NCI-H2196 treated with DMSO at 0.1 percent for 48 hours (cell line): ENCODE measurements at regions not wholly inside any gene's neighbourhood (a gene's known extent, or its start where the extent isn't known, plus 50 kb on each side); places are given as distances from the start of the nearest gene placed in this dataset.

ENCODE experiments used
- DNase-seq: peaks from one replicate; lab custom pipeline; 2025; ENCODE audit not compliant: unreplicated experiment; lab: John Stamatoyannopoulos, UW

GRCh38 chr4:34009951-34010350, 2234.4 kb downstream of the ARAP2 start:
- no peak for DNase-seq

DNA sequence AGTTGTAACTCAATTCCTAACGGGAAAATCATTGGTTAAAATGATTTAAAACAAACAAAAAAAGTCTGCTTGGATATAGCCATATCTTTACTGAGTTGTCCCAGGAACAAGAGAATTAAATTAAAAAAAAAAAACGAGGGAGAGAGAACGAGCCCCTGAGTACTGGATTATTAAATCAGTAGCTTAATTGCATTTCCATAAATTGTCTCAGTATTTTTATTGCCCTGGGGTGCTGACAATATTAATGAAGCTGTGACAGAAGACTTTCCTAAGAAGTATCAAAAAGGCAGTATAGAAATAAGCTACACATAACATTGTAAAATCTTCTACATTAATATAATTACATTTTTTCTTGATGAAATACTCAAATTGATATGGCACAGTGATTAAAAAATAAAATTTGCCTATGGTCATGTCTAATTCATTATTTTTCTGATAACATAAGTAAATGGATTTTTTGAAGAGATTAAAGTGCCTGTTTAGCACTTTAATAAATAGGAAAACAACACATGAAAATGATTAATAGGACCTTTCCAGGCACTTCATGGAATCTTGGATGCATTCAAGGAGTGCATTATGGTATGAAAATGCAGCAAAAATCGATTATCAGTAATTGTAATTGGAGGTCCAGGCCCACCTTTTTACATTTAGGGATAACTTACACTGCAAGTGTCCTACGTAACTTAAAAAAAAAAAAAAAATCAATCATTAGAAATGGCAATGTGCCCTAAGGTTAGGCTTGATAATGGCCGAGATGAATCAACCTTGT, 2233.4 kb downstream of the ARAP2 start:
- DNase-seq = no peak

DNA sequence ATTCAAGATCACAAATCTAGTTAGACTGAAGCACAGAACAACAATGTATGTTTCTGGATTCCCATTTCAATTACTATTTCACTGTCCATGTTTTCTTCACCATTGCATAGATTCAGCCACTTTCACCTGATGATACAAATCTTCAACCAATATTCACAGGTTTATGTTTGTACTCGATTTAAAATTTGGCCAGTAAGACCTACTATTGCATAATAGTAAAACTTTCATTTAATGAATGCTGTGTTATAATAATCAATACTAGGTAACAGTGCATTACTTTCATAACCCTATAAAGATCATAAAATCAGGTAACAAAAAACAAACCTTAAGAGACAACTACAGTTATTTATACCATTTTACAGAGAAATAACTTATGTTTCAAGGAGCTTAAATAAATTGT, 2209.1 kb downstream of the ARAP2 start:
- DNase-seq = no peak

DNA sequence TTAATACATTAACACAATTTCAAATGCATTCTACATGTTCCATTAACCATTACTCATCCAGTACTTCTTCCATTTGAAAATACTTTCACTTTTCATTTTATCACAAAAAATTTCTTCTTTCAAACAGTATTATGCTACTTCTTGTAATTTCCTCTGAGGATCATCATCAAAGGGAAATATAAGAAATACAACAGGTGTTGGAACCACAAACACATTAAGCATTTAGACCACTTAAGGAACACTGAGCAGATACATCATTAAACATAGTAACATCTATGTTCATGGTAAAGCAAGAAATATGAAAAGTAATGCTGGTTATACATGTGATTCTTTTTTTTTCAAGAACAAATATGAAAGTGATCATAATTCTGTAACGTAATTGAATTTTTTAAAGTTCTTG, 2207.0 kb downstream of the ARAP2 start:
- DNase-seq = no peak

DNA sequence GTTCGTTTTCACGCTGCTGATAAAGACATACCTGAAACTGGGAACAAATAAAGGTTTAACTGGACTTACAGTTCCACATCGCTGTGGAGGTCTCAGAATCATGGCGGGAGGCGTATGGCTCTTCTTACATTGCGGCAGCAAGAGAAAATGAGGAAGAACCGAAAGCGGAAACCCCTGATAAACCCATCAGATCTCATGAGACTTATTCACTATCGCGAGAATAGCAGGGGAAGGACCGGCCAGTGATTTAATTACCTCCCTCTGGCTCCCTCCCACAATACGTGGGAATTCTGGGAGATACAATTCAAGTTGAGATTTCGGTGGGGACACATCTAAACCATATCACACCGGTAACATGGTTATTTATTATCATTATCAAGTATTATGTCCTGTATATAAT, 2204.5 kb downstream of the ARAP2 start:
- no peak for DNase-seq

GRCh38 chr4:34043131-34043530, 2201.2 kb downstream of the ARAP2 start:
- DNase-seq = no peak

DNA sequence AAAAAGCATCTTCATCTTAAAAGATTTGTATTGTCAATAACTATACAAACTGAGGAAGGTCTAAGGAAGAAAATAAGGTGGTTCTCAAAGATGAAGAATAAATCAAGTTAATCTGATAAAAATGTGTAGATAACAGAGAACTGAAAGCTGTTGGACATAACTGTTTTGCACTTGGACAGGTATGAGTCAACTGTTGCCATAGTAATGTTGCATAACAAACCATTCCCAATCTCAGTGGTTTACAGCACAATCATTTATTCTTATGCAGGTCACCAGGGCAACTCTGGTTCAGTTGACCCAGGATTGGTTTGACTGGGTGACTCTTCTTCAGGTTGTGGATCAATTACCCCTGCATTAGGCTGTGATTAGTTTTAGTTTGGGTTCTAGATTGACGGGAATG, 2197.7 kb downstream of the ARAP2 start:
- DNase-seq = no peak

- DNase-seq = no peak
These were observed 2197.0 kb downstream of the ARAP2 start for GRCh38 chr4:34047363-34047762.

- no peak for DNase-seq
These were observed 2178.2 kb downstream of the ARAP2 start for GRCh38 chr4:34066126-34066525.

DNA sequence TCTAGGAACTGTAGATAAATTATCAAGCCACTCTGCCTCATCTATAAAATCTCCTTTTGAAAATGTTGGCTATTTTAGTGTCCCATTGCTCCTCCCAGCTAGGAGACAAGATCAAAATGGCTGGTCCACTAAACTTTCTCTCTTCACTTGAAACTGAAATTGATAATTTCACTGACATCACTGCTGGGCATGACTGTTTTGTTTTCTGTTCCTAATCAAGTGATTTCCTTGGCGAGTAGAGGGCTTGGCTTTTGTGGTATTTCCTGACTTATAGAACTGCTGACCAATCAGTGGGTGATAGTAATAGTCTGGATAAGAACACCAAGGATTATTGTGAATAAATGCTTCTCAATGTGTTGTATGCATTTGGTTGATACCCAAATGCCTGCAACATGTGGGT, 2152.9 kb downstream of the ARAP2 start:
- DNase-seq = no peak

DNA sequence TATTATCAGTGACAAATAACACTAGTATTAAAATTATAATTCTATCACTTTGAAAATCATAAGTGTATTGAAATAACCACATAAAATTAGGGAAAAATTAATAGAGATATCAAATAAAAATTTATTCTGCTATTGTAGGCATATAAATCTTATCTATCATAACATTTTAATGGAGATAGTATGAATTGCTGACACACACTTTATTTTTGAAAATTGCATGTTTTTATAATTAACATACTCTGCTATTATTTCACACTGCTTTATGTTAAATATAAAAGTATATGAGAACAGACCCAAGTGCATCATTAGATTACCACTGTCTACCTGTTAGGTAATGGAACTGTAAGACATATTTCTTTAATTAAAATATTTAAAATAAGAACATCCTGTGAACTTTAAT, 2150.2 kb downstream of the ARAP2 start:
- no peak for DNase-seq

DNA sequence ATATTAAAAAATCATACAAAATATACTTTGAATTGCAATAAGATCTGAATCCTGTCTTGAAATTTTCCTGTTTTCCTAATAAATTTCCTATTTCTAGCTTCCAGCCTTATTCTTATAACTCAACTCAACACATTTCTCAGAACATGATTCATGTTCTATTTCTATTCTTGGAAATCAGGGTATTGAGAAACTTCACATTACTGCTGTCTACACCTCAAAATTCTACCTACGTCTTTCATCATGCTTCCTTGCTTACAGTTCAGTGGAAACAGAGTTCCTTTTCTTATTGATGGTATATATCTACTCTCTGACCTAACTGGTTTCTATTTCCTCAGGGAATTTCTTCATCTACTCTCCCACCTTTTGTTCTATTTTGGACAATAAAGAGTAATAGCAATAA, 2139.0 kb downstream of the ARAP2 start:
- no peak for DNase-seq

GRCh38 chr4:34108391-34108790, 2135.9 kb downstream of the ARAP2 start:
- no peak for DNase-seq

- no peak for DNase-seq
These were observed 2131.7 kb downstream of the ARAP2 start for GRCh38 chr4:34112573-34112972.

DNA sequence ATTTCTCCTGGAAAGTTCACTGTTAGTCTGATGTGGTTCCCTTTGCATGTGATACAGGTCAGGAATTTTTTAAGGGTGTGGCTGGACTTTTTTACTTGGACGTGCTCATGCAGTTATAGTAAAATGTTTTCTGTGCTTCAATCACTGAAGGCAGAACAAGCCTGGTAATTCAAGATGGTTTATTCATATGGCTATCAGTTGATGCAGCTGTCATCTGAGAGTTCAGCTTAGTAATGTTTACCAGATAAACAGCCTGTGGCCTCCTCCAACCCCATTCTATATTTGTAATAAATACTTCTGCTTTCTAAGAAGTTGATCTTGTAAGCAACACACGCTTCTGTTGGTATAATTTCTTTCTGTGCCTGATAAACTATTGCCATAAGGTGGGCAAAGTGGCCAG, 2105.9 kb downstream of the ARAP2 start:
- DNase-seq = no peak

- DNase-seq = no peak
These were observed 2105.0 kb downstream of the ARAP2 start for GRCh38 chr4:34139346-34139745.

DNA sequence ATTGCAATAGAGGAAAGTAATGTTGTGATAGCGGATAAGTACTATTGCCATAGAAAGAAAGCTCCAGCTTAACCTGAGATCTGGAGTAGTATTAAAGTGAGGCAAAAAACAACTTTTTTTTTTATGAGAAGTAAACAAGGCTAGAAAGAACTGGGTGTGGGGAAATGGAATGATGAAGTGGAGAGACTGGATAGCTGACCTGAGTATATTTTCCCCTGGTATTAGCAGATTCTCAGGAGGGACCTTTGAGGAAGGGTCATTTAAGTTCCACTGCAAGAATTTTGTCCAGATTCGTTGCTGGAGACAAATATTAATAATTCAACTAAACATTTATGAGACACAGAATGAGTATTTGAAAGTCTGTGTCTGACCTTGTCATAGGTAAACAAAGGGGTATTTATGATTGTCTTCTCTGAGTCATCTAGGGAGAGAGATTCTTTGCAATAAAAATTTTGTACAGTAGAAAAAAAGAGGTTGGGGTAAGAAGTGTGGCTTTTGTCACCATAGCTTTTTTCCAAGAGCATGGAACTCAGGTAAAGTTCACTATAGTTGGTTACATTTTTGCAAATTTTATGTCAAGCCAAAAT, 2095.9 kb downstream of the ARAP2 start:
- no peak for DNase-seq

GRCh38 chr4:34157547-34157946, 2086.8 kb downstream of the ARAP2 start:
- DNase-seq = no peak

- no peak for DNase-seq
These were observed 2085.4 kb downstream of the ARAP2 start for GRCh38 chr4:34158878-34159277.

DNA sequence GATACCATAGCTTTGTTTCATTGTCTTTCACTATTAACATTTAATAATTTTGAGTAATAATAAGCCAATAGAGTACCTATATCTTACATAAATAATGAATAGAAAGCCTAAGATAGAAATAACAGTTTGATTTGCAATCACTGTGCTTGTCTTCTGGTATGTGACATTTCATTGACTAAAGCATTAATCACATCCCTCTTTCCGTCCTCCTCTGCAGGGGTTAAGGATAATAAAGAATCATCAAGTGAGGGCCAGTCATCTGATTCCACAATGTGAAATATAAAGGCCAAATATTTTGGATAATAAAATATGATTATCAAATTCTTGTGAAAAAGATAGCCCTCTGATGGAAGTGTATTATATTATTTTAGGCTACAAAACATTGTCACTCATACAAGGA, 2073.4 kb downstream of the ARAP2 start:
- no peak for DNase-seq

DNA sequence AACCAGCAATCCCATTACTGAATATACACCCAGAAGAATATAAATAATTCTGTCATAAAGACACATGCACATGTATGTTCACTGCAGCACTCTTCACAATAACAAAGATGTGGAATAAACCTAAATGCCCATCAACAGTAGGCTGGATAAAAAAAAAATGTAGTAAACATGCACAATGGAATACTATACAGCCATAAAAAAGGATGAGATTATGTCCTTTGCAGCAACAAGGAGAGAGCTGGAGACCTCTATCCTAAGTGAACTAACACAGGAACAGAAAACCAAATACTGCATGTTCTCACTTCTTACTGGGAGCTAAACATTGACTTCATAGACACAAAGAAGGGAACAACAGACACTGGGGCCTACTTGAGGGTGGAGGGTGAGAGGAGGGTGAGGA, 2067.7 kb downstream of the ARAP2 start:
- DNase-seq = no peak

- DNase-seq = no peak
These were observed 2065.8 kb downstream of the ARAP2 start for GRCh38 chr4:34178476-34178875.

GRCh38 chr4:34181311-34181841, 2062.9 kb downstream of the ARAP2 start:
- DNase-seq = no peak
